Ovary (tissue), 3 donors: ENCODE measurements at regions not wholly inside any gene's neighbourhood (a gene's known extent, or its start where the extent isn't known, plus 50 kb on each side); places are given as distances from the start of the nearest gene placed in this dataset.

Experiments used
- CTCF ChIP-seq, 3 donors: fragments of 450-650 bp in 2 of 3; fragments of 200-600 bp in 1 of 3; IDR thresholded peaks; one replicate each; pipeline versions ENCODE4 v1.5.1 to v1.8.0; 2016 to 2022; ENCODE audit warnings: antibody characterized with exemption in 3 of 3, mild to moderate bottlenecking in 1 of 3
- EP300 ChIP-seq: sonication (generic); formaldehyde crosslinking; IDR thresholded peaks from one replicate; pipeline ENCODE4 v1.6.1; 2017; ENCODE audit warnings: antibody characterized with exemption
- POLR2A ChIP-seq: fragments of 450-650 bp; IDR thresholded peaks from one replicate; pipeline ENCODE4 v1.6.1; 2017; ENCODE audit warnings: antibody characterized with exemption, mild to moderate bottlenecking, moderate library complexity
- donor health status: DM: no; HTN: no; CAD: no.

DNA sequence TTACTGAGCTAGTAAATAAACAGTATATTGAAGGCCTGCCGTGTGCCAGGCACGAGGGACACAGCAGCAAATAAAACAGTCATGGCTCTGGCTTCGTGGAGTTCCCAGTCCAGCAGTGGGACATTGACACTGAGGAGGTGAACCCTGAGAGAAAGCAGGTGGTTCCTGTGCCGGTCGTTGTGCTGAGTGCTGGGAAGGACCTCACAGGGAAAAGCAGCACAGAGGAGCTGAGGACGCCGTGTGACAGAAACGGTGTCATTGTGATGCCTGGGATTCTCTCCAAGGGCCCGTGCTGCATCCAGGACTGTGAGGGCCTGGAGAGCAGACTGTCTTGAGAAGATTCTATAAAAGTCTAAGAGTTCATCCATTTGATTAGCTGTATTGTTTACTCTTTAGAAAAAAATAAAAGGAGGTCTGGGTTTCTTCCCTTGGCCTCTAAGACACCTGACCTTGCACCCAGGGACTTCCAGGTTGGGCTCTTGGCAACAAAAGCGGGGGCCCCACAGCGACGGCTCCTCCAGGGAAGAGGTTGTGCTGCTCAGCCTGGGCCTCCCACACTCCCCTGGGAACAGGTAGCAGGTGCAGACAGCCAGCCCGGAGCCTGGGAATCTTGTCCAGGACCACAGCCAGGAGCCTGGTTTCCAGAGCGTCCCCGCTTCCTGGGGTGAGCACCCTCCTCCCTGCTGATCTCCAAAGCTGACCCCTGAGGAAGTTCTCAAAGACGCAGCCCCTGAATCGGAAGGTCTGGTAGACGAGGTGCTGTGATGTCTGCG, 251.2 kb upstream of the PMEPA1 start:
- no peak for TF ChIP-seq CTCF (IDR thresholded peaks at IDR 0.05)
- TF ChIP-seq EP300, result no peak
- TF ChIP-seq POLR2A, result no peak
